ENCODE measurements at regions not wholly inside any gene's neighbourhood (a gene's known extent, or its start where the extent isn't known, plus 50 kb on each side); places are given as distances from the start of the nearest gene placed in this dataset.

GRCh38 chr6:165184192-165184979 is 125.0 kb downstream of the C6orf118 start:
- H3K9me3 ChIP-seq, result no peaks in the 10 kb centered on the region
- no peaks in the 10 kb centered on the region for H3K27me3 ChIP-seq (replicated peaks; ENCODE audit: insufficient read depth)
- TF ChIP-seq POLR2A (IDR thresholded peaks at IDR 0.05), result no peak
- no peak for TF ChIP-seq POLR2AphosphoS5 (IDR thresholded peaks at IDR 0.05)
- no peak for TF ChIP-seq CTCF (IDR thresholded peaks at IDR 0.05)
- no peak overlapping the region for H3K4me3 ChIP-seq
- H3K4me1 ChIP-seq (replicated peaks), result no peaks in the 10 kb centered on the region
- H3K27ac ChIP-seq, result no peak overlapping the region
- intact Hi-C loops (cut with DNase I), result no loop called here
- no peaks in the 10 kb centered on the region for H3K36me3 ChIP-seq
- no peak for DNase-seq (ENCODE audit: low spot score)
- 69% methylated on average over 11 of the region's 11 CpGs for WGBS

GRCh38 chr6:165183496-165184140 is 125.8 kb downstream of the C6orf118 start:
- no peaks in the 10 kb centered on the region for H3K36me3 ChIP-seq
- H3K4me3 ChIP-seq, result no peak overlapping the region
- WGBS, result 92% methylated on average over 5 of the region's 5 CpGs
- intact Hi-C loops (cut with DNase I), result no loop called here
- no peak overlapping the region for H3K27ac ChIP-seq
- H3K27me3 ChIP-seq (replicated peaks; ENCODE audit: insufficient read depth), result no peaks in the 10 kb centered on the region
- DNase-seq (ENCODE audit: low spot score), result no peak
- no peaks in the 10 kb centered on the region for H3K4me1 ChIP-seq (replicated peaks)
- TF ChIP-seq POLR2A (IDR thresholded peaks at IDR 0.05), result no peak
- no peak for TF ChIP-seq CTCF (IDR thresholded peaks at IDR 0.05)
- TF ChIP-seq POLR2AphosphoS5 (IDR thresholded peaks at IDR 0.05), result no peak
- H3K9me3 ChIP-seq, result no peaks in the 10 kb centered on the region

- intact Hi-C loops (cut with DNase I), result no loop called here
Measured at GRCh38 chr6:165183071-165183470, 126.3 kb downstream of the C6orf118 start.

GRCh38 chr6:165181951-165182414 is 127.4 kb downstream of the C6orf118 start:
- Histone ChIP-seq H3K36me3 (no peaks in the 10 kb centered on the region), H3K9me3 (no peaks in the 10 kb centered on the region)
- TF ChIP-seq POLR2A (IDR thresholded peaks at IDR 0.05) (no peak), CTCF (IDR thresholded peaks at IDR 0.05) (no peak), POLR2AphosphoS5 (IDR thresholded peaks at IDR 0.05) (no peak)

More at GRCh38 chr6:165183071-165183470, 126.3 kb downstream of the C6orf118 start:
- TF ChIP-seq POLR2AphosphoS5 (IDR thresholded peaks at IDR 0.05) (no peak), POLR2A (IDR thresholded peaks at IDR 0.05) (no peak), CTCF (IDR thresholded peaks at IDR 0.05) (no peak)
- H3K27me3 ChIP-seq (replicated peaks; ENCODE audit: insufficient read depth), result no peaks in the 10 kb centered on the region
- no peaks in the 10 kb centered on the region for H3K9me3 ChIP-seq
- H3K27ac ChIP-seq, result no peak overlapping the region
- no peak overlapping the region for H3K4me3 ChIP-seq
- no peaks in the 10 kb centered on the region for H3K36me3 ChIP-seq
- no peaks in the 10 kb centered on the region for H3K4me1 ChIP-seq (replicated peaks)
- DNase-seq (ENCODE audit: low spot score), result no peak

More at GRCh38 chr6:165181951-165182414, 127.4 kb downstream of the C6orf118 start:
- intact Hi-C loops (cut with DNase I), result no loop called here
- Histone ChIP-seq H3K4me1 (replicated peaks) (no peaks in the 10 kb centered on the region), H3K4me3 (no peak overlapping the region), H3K27me3 (replicated peaks; ENCODE audit: insufficient read depth) (no peaks in the 10 kb centered on the region), H3K27ac (no peak overlapping the region)
- WGBS, result 88% methylated on average over 6 of the region's 6 CpGs
- DNase-seq (ENCODE audit: low spot score), result no peak
